AG10803 (cell line): ENCODE measurements at regions not wholly inside any gene's neighbourhood (a gene's known extent, or its start where the extent isn't known, plus 50 kb on each side); places are given as distances from the start of the nearest gene placed in this dataset.

Experiments
- DNase-seq: peaks from one replicate; pipeline ENCODE4 v3.0.0; 2010; ENCODE audit warnings: low read depth
- H3K4me3 ChIP-seq: 2 replicates; pipeline ENCODE4 v1.5.1; 2011; ENCODE audit warnings: mild to moderate bottlenecking, low read length, control low read depth
- TF ChIP-seq, protein P1 (sequence below): conservative IDR thresholded peaks from 2 replicates; pipeline ENCODE4 v1.5.1; 2011; ENCODE audit warnings: mild to moderate bottlenecking, low read length, control low read depth, inconsistent platforms

DNA sequence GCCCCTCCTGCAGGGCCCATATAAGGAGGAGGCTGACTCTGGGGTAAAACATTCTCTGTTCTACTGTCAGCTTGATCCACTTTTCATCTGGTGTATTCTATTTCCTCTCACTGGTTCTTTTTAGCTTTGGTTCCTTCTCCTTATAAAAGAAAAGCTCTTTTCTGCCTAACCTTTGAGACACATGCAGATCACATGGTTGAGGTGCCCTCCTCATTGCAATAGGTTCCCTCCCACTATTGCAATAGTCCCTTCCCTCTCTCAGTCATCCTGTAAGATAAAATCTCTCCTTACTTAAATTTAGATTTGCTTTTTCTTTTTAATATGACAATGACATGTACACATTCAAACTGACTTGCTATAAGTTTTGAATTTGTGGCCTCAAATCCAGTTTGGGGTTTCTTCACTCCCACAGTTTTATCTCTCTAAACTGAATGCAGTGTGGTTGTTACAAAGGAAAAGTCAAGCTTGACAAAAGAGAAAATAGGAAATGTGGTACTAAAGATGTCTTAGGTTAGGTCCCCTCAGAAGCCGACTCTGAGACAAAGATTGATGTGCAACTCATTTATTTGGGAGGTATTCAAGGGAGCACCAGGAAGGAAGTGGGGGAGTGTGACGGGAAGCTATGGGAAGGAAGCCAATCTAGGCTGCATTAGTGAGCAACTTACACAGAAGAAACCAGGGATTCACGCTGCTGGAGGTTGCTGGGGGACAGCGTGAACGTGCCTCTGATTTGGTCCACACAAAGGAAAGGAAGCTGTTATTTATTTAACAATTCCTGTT lies 127.6 kb upstream of the LINC00305 start:
- no peak for DNase-seq
- TF ChIP-seq, protein P1, sequence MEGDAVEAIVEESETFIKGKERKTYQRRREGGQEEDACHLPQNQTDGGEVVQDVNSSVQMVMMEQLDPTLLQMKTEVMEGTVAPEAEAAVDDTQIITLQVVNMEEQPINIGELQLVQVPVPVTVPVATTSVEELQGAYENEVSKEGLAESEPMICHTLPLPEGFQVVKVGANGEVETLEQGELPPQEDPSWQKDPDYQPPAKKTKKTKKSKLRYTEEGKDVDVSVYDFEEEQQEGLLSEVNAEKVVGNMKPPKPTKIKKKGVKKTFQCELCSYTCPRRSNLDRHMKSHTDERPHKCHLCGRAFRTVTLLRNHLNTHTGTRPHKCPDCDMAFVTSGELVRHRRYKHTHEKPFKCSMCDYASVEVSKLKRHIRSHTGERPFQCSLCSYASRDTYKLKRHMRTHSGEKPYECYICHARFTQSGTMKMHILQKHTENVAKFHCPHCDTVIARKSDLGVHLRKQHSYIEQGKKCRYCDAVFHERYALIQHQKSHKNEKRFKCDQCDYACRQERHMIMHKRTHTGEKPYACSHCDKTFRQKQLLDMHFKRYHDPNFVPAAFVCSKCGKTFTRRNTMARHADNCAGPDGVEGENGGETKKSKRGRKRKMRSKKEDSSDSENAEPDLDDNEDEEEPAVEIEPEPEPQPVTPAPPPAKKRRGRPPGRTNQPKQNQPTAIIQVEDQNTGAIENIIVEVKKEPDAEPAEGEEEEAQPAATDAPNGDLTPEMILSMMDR: no peak
- H3K4me3 ChIP-seq: no peak overlapping the region

DNA sequence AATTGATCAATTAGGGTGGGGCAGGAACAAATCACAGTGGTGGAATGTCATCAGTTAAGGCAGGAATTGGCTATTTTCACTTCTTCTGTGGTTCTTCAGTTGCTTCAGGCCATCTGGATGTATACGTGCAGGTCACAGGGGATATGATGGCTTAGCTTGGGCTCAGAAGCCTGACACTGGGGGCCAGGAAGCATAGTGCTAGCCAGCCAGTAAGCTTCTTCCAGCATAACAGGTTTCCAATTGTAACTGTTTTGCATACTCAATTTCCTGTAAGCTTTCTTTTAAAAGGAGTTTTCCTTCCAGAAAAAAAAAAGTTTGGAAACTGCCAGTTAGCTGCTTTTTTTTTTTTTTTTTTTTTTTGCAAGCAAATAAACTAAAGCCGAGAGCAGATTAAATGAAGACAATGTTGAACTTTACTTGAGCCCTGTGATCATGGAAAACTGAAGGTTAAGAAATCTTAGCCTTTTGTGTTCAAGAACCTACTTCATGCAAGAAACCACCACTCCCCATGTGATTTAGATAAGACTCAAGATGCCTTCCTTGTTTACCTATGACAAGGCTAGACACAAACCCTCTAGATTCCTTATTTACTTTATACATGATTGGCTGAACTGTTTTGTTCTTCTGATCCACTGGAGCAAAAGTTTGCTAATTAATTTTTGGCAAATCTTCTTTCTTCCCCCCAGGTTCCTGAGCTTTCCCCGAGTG lies 126.9 kb upstream of the LINC00305 start:
- DNase-seq: no peak
- TF ChIP-seq, protein P1: no peak
- H3K4me3 ChIP-seq: no peak overlapping the region

DNA sequence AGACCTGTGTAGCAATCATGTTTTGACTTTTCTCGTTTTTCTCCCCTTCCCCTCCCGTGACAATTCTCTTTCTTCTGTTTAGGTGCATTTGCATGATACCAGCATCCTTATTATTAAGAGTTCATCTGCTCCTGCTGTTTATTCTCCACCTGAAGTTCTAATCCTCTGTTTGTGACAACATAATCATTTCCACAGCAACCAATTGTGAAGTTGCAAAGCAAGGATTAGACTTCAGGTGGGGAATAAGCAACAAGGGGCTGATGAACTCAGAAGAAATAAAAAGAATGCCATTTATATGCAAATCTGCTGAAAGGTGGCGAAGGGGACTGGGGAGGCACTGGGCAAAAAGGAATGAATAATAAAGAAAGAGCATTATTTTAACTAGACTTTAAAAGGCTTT lies 124.8 kb upstream of the LINC00305 start:
- no peak for DNase-seq
- TF ChIP-seq, protein P1: no peak
- H3K4me3 ChIP-seq: no peak overlapping the region

DNA sequence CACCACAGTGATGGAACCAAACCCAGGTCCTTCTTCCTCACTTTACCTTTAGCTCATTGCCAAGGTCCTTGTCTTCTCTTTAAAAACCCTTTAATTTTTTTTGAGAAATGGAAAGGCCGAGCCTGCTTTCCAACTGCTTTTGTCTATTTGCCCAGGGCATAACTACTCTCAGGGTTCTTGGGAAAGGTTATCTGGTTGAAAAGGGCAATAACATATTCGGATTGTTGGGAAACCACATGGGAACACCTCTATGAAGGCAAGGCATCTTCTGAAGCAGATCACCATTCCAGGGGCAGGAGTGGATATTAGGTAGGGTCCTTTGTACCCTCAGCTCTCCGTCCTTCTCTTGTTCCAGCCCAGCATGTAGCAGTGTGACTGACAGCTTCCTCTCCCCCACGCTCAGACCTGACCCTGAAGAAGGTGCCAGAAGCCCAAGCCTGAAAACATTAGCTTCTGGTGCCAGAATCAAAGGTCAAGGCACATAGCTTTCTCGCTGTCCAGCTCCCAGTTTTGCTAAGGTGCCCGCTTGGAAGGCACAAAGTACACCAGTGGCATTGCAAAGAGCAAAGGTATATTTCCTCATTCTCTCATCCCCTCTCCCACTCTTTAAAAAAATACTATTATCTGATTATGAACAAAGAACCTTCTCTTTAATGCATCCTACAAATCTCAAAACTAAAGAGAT lies 123.2 kb upstream of the LINC00305 start:
- no peak for DNase-seq
- no peak overlapping the region for H3K4me3 ChIP-seq
- TF ChIP-seq, protein P1: no peak

DNA sequence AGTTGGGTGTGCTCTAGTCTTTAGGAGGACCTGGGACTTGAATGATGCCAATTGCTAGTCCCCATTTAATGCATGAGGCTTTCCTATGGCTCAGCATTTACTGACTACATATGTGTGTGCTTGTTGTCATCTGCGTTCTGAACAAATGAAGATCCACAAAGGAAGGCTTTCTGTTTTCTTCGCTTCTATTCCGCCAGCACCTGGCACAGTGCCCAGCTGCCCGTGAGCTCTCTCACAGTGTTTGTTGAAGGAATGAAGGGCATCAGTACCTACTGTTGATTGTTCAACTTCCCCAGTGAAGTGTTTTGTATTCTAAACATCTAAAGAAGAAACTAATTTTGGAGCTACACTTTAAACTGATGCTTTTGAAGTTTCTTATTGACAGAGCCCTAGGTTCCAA lies 122.4 kb upstream of the LINC00305 start:
- H3K4me3 ChIP-seq: no peak overlapping the region
- no peak for DNase-seq
- TF ChIP-seq, protein P1: no peak

DNA sequence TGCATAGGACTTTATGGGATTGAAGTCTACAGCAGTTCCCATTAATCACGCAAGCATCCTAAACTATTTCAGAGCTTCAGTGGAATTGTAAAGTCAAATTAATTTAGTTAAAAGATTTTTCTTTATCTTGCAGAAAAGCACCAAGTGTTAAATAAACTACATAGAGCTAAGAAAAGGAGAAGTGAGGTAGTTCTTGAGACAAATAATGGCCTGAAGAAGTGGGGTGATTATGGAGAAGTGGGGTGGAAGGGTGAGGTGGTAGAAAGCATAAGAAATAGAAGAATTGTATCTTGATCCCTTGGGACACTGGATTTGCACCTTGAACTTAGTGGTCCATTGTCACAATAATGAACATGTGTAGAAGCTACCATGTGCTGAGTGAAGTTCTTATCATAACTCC lies 121.7 kb upstream of the LINC00305 start:
- H3K4me3 ChIP-seq: no peak overlapping the region

More for the DNA sequence above, 121.7 kb upstream of the LINC00305 start:
- TF ChIP-seq, protein P1: no peak
- DNase-seq: no peak
